Left lobe of liver (tissue), 2 donors: ENCODE measurements at regions not wholly inside any gene's neighbourhood (a gene's known extent, or its start where the extent isn't known, plus 50 kb on each side); places are given as distances from the start of the nearest gene placed in this dataset.

ENCODE experiments used
- ATAC-seq: fragments of 200-7000 bp; cut with Tn5 transposase; one replicate; pipeline ENCODE4 v1.9.1; 2020; ENCODE audit warnings: mild to moderate bottlenecking, moderate library complexity
- DNase-seq: peaks from one replicate; pipeline ENCODE4 v3.0.0-alpha.2; 2020; ENCODE audit warnings: low spot score
- donor health status: DM: no; HTN: no; CAD: no; lungs with moderate emphysema.
- donor health status: DM: no; HTN: yes; CAD: no.

GRCh38 chr2:47238638-47239037 is 62.3 kb upstream of the CALM2 start:
- no peak for ATAC-seq

DNA sequence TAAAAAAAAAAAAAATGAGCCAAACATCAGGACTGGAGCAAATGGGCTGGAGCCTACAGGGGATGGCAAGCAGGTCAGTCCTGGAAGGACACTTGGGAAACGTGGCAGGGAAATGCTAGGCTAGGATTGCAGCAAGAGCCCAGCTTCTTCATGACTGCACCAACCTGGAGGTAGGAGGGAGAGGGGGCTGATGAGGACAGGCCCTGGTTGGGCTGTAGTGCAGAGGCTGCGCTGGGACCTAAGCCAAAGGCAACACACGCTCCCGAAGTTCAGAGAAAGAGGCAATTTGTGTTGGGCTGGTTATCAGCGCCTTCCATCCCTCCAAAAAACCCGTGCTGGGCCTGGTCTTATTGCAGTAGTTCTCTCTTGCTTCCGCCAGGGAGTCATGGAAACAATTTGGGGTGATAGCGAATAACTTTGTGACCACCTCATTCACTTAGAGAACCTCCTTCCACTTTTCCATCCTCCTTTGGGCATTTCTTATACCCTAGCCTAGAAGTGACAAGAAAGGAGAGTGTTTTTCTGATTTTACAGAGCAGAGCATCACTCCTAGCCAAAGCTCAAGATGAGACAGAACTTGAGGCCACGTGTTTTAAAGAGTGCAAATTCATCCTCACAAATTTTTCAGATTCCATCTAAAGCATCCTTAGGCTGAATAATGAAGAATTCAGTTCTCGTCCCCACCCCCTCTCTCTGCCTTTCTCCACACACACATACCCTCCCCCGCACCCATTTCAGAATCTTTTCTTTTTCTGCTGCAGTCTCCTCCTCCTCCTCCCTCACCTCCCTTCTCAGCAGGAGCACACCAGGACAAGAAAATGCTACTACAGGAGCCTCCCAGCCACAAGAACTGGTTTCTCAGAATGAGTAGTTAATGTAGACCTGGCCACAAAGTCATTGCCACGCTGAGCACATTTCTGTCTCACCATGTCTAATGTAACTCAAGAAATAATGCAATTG is 61.3 kb upstream of the CALM2 start:
- ATAC-seq, result no peak
- DNase-seq, result no peak

More at GRCh38 chr2:47238638-47239037, 62.3 kb upstream of the CALM2 start:
- no peak for DNase-seq

GRCh38 chr2:47236503-47237215 is 60.3 kb upstream of the CALM2 start:
- no peak for ATAC-seq
- DNase-seq, result no peak

DNA sequence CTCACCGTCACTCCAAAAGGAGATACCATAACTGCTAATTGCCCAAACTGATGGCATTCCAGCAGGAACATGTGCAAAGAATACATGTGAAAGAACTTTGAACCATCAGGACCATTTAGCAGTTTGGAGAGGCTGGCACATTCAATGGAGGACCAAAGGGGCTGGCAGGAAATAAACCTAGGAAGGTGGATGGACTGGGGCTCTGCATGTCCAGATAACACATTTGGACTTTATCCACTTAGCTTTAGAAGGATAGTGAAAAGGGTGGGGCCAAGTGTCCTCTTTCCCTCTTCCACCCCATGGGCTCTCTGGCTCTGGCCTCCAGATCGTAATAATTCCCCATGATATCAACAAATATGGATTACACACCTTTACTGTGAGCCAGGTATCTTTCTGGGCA is 58.8 kb upstream of the CALM2 start:
- no peak for ATAC-seq

GRCh38 chr2:47234456-47234855 is 58.1 kb upstream of the CALM2 start:
- DNase-seq, result no peak
- no peak for ATAC-seq

More for the DNA sequence above, 58.8 kb upstream of the CALM2 start:
- no peak for DNase-seq

- ATAC-seq (no peak), DNase-seq (no peak)
These were observed 56.6 kb upstream of the CALM2 start for GRCh38 chr2:47232738-47233415.

DNA sequence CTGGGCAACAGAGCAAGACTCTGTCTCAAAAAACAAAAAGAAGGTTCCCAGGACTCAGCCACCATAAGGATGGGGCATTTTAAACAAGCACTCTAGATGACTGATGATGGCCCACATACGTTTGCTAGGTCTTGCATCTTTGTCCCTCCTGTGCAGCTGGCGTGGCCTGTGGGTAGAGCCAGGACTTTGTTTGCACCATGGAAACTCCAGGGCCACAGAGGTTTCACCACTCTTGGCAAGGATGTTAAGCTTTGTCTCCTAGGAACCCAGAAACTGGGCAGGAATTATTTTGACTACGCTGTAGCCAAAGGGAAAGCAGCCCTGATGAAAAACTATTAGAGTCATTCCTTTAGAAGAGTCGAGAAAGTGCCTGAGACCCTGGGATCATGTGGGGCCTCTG is 54.1 kb upstream of the CALM2 start:
- peak; percentile 84 for ATAC-seq
- peak; percentile 83 for DNase-seq

DNA sequence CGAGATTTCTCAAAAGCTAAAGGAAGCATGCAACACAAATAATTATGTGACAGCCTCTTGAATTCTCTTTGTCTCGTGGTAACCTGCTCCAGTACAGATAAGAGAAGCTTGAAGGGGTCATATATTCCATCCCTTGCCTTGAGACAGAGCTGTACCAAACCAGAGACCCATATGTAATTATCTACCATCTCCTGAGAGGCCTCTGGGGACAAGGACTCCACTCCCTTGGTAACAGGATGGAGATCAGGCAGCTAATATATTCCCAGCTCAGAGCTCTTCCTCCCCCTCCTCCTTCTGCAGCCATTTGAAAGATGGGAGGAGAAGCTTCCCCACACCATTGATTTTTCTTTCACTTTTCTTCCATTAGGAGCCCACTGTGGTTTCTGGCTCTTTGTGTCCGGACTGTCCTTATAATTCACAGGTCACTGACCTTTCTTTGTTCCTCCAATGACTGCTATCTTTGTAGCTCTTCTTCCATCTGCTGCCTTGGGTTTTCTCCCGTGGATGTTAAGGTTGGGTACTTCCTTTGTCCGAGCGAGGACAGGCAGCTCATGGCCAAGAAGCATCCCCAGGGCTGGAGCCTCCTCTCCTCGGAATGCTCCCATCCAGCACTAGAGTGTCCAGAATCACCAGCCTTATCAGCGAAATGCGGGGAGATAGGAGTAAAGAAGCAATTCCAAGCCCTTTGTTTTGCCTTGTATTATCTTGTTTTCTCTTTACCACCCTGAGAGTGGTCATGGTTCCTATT is 51.4 kb upstream of the CALM2 start:
- no peak for DNase-seq

GRCh38 chr2:47226923-47227220 is 50.6 kb upstream of the CALM2 start:
- no peak for DNase-seq
- no peak for ATAC-seq

More for the DNA sequence above, 51.4 kb upstream of the CALM2 start:
- no peak for ATAC-seq

GRCh38 chr2:47226132-47226922 is 50.0 kb upstream of the CALM2 start:
- no peak for DNase-seq

More at GRCh38 chr2:47226132-47226922, 50.0 kb upstream of the CALM2 start:
- ATAC-seq, result peak; percentile 31
